A549 (cell line): ENCODE measurements at regions not wholly inside any gene's neighbourhood (a gene's known extent, or its start where the extent isn't known, plus 50 kb on each side); places are given as distances from the start of the nearest gene placed in this dataset.

Experiments
- EP300 ChIP-seq, 2 experiments: fragments of >200 bp; sonication (Bioruptor Twin); formaldehyde crosslinking; IDR thresholded peaks; 2 replicates in 1 of 2; 3 replicates in 1 of 2; pipeline ENCODE4 v1.6.1; 2016 to 2017
- JUN ChIP-seq, 2 experiments: fragments of >200 bp; sonication (Bioruptor Twin); formaldehyde crosslinking; IDR thresholded peaks; 2 replicates in 1 of 2; 3 replicates in 1 of 2; pipeline ENCODE4 v1.6.1; 2016 to 2017
- USF2 ChIP-seq: fragments of 450-650 bp; IDR thresholded peaks from 2 replicates; pipeline ENCODE4 v1.6.1; 2014; ENCODE audit warnings: antibody characterized with exemption
- TF ChIP-seq, protein P1 (sequence below): fragments of >200 bp; sonication (Bioruptor Twin); formaldehyde crosslinking; IDR thresholded peaks from 3 replicates; pipeline ENCODE4 v1.5.1; 2016

- TF ChIP-seq, protein P1, sequence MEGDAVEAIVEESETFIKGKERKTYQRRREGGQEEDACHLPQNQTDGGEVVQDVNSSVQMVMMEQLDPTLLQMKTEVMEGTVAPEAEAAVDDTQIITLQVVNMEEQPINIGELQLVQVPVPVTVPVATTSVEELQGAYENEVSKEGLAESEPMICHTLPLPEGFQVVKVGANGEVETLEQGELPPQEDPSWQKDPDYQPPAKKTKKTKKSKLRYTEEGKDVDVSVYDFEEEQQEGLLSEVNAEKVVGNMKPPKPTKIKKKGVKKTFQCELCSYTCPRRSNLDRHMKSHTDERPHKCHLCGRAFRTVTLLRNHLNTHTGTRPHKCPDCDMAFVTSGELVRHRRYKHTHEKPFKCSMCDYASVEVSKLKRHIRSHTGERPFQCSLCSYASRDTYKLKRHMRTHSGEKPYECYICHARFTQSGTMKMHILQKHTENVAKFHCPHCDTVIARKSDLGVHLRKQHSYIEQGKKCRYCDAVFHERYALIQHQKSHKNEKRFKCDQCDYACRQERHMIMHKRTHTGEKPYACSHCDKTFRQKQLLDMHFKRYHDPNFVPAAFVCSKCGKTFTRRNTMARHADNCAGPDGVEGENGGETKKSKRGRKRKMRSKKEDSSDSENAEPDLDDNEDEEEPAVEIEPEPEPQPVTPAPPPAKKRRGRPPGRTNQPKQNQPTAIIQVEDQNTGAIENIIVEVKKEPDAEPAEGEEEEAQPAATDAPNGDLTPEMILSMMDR, result no peak
- no peak for TF ChIP-seq USF2
- no peak for TF ChIP-seq JUN (IDR thresholded peaks at IDR 0.05)
- TF ChIP-seq EP300 (IDR thresholded peaks at IDR 0.05), result no peak
These were observed 57.4 kb upstream of the FOXN3 start for GRCh38 chr14:89474464-89474863.
